ENCODE measurements at regions not wholly inside any gene's neighbourhood (a gene's known extent, or its start where the extent isn't known, plus 50 kb on each side); places are given as distances from the start of the nearest gene placed in this dataset.

DNA sequence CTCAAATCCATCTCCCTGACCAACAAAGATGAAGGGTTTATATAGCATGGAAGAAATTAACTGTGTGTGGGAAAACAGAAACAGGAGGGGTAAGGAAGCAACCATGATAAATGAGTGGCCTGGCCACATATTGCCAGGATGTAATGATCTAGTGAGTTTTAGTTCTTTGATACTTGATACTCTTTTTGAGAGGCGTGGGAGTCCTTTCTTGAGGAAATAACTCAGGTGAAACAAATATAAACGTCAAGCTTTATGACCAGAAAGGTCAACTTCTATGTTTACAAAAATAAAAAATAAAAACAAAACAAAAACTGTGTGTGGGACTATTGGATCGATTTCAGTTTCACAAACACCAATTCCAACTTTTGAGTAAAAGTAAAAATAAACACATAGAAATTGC lies 860.8 kb upstream of the B3GALT2 start:
- H3K4me1 ChIP-seq (ENCODE audit: insufficient read depth, low read length), result no peaks in the 10 kb centered on the region
- no peak overlapping the region for H2AFZ ChIP-seq (ENCODE audit: low read length)
- no peak overlapping the region for H3K4me3 ChIP-seq (ENCODE audit: insufficient read depth, low read length)
- no peaks in the 10 kb centered on the region for H4K20me1 ChIP-seq (ENCODE audit: insufficient read depth, low read length)
- no peak for DNase-seq (ENCODE audit: insufficient read length, low spot score, missing footprints)
- H3K27ac ChIP-seq (ENCODE audit: low read depth, low read length), result no peak overlapping the region
- TF ChIP-seq CTCF (IDR thresholded peaks at IDR 0.05; ENCODE audit: extremely low read depth, low read depth, low read length), result no peak
- no peaks in the 10 kb centered on the region for H3K36me3 ChIP-seq (ENCODE audit: insufficient read depth, low read length)
- H3K4me2 ChIP-seq (ENCODE audit: insufficient read depth, low read length), result no peak overlapping the region
- no peaks in the 10 kb centered on the region for H3K27me3 ChIP-seq (ENCODE audit: insufficient read depth, low read length)
- peaks cover 2% of the 10 kb centered on the region for H3K9me3 ChIP-seq (ENCODE audit: low read depth, low read length)
- H3K79me2 ChIP-seq (ENCODE audit: insufficient read depth, low read length), result no peaks in the 10 kb centered on the region

DNA sequence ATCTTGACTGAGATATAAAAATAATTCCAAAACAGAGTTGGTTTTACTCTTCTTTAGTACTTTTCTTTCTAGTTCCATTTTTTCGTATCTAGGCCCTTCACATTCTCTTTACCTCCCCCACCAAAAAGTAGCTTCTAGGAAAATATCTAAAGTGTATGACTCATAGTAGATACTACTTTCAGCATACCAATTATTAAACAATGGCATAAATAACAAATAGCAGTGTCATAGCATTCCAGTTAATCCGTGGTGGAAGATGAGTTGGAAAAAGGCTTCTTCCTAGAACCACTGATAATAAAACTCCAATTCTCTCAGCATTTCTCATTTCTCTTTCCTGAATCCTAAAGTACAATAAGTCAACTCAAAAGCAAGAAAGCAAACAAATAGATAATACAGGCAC lies 859.0 kb upstream of the B3GALT2 start:
- Histone ChIP-seq H3K4me1 (ENCODE audit: insufficient read depth, low read length) (no peaks in the 10 kb centered on the region), H3K4me2 (ENCODE audit: insufficient read depth, low read length) (no peak overlapping the region), H3K79me2 (ENCODE audit: insufficient read depth, low read length) (no peaks in the 10 kb centered on the region), H2AFZ (ENCODE audit: low read length) (no peak overlapping the region), H4K20me1 (ENCODE audit: insufficient read depth, low read length) (no peaks in the 10 kb centered on the region), H3K27me3 (ENCODE audit: insufficient read depth, low read length) (no peaks in the 10 kb centered on the region), H3K4me3 (ENCODE audit: insufficient read depth, low read length) (no peak overlapping the region), H3K9me3 (ENCODE audit: low read depth, low read length) (peaks cover 2% of the 10 kb centered on the region), H3K27ac (ENCODE audit: low read depth, low read length) (no peak overlapping the region), H3K36me3 (ENCODE audit: insufficient read depth, low read length) (no peaks in the 10 kb centered on the region)
- DNase-seq (ENCODE audit: insufficient read length, low spot score, missing footprints), result no peak
- TF ChIP-seq CTCF (IDR thresholded peaks at IDR 0.05; ENCODE audit: extremely low read depth, low read depth, low read length), result no peak

- no peak for DNase-seq (ENCODE audit: insufficient read length, low spot score, missing footprints)
- Histone ChIP-seq H3K4me2 (ENCODE audit: insufficient read depth, low read length) (no peak overlapping the region), H3K36me3 (ENCODE audit: insufficient read depth, low read length) (no peaks in the 10 kb centered on the region), H3K4me3 (ENCODE audit: insufficient read depth, low read length) (no peak overlapping the region), H3K9me3 (ENCODE audit: low read depth, low read length) (peaks cover 2% of the 10 kb centered on the region), H4K20me1 (ENCODE audit: insufficient read depth, low read length) (no peaks in the 10 kb centered on the region), H3K27ac (ENCODE audit: low read depth, low read length) (no peak overlapping the region), H3K4me1 (ENCODE audit: insufficient read depth, low read length) (no peaks in the 10 kb centered on the region), H3K79me2 (ENCODE audit: insufficient read depth, low read length) (no peaks in the 10 kb centered on the region), H3K27me3 (ENCODE audit: insufficient read depth, low read length) (no peaks in the 10 kb centered on the region), H2AFZ (ENCODE audit: low read length) (no peak overlapping the region)
- no peak for TF ChIP-seq CTCF (IDR thresholded peaks at IDR 0.05; ENCODE audit: extremely low read depth, low read depth, low read length)
These were observed 858.5 kb upstream of the B3GALT2 start for GRCh38 chr1:194044892-194045291.

DNA sequence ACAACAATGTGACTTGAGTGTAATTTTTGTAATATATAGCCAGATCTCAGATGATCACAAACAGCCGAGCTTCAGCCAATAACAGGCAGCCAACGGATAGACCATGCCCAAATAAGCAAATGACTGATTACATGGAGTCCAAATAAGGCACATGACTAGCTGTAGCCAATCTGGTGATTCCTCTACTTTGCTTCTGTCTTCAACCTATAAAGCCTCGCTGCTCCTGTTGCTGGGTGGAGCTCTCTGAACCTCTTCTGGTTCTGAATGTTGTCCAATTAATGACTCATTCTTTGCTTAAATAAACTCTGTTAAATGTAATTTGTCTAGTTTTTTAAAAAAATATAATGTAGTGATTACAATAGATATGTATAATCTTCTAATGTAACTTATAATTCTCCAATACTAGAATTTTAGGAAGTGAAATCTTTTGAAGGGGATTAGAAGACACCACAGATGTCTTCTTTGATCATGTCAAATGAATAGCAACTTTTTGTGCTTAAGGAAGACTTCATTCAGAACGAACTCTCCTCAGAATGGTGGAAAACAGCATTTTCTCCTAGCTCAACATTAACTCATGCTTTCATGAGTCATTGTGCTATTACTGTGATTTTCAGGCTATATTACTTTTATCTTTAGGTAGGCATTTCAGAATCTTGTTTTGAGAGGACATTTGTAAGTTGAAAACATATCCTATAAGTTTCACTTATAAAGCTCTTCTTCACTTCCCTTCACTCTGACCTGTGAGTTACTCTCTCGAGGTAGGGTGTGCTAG lies 857.8 kb upstream of the B3GALT2 start:
- Histone ChIP-seq H3K79me2 (ENCODE audit: insufficient read depth, low read length) (no peaks in the 10 kb centered on the region), H3K36me3 (ENCODE audit: insufficient read depth, low read length) (no peaks in the 10 kb centered on the region), H3K4me1 (ENCODE audit: insufficient read depth, low read length) (no peaks in the 10 kb centered on the region), H2AFZ (ENCODE audit: low read length) (no peak overlapping the region), H3K4me2 (ENCODE audit: insufficient read depth, low read length) (no peak overlapping the region), H3K4me3 (ENCODE audit: insufficient read depth, low read length) (no peak overlapping the region), H3K27me3 (ENCODE audit: insufficient read depth, low read length) (no peaks in the 10 kb centered on the region), H4K20me1 (ENCODE audit: insufficient read depth, low read length) (no peaks in the 10 kb centered on the region), H3K9me3 (ENCODE audit: low read depth, low read length) (peaks cover 2% of the 10 kb centered on the region), H3K27ac (ENCODE audit: low read depth, low read length) (no peak overlapping the region)
- no peak for TF ChIP-seq CTCF (IDR thresholded peaks at IDR 0.05; ENCODE audit: extremely low read depth, low read depth, low read length)
- DNase-seq (ENCODE audit: insufficient read length, low spot score, missing footprints), result no peak

All from osteoblast (primary cell).